GM23248 (cell line): ENCODE measurements at regions not wholly inside any gene's neighbourhood (a gene's known extent, or its start where the extent isn't known, plus 50 kb on each side); places are given as distances from the start of the nearest gene placed in this dataset.

Experiments
- DNase-seq: peaks from one replicate; pipeline ENCODE4 v3.0.0-alpha.2; 2015
- H2AFZ ChIP-seq: fragments of 200-600 bp; sonication (generic); 2 replicates; pipeline ENCODE4 v1.6.1; 2016; ENCODE audit warnings: antibody characterized with exemption
- H3F3A ChIP-seq: fragments of 200-600 bp; sonication (generic); 2 replicates; pipeline ENCODE4 v1.6.1; 2016; ENCODE audit warnings: mild to moderate bottlenecking, antibody characterized with exemption, mixed run types; ENCODE audit not compliant: insufficient read depth
- H3K27ac ChIP-seq: fragments of 200-600 bp; sonication (generic); 2 replicates; pipeline ENCODE4 v1.5.1; 2016; ENCODE audit warnings: mild to moderate bottlenecking
- H3K27me3 ChIP-seq: fragments of 200-600 bp; sonication (generic); replicated peaks from 2 replicates; pipeline ENCODE4 v1.6.1; 2016; ENCODE audit warnings: mild to moderate bottlenecking; ENCODE audit not compliant: insufficient read depth
- H3K36me3 ChIP-seq: fragments of 200-600 bp; sonication (generic); 2 replicates; pipeline ENCODE4 v1.6.1; 2016; ENCODE audit warnings: low read depth, mild to moderate bottlenecking
- H3K4me1 ChIP-seq: fragments of 200-600 bp; sonication (generic); 2 replicates; pipeline ENCODE4 v1.6.1; 2016; ENCODE audit warnings: mild to moderate bottlenecking; ENCODE audit not compliant: insufficient read depth
- H3K4me2 ChIP-seq: fragments of 200-600 bp; sonication (generic); one replicate; pipeline ENCODE4 v1.6.1; 2016; ENCODE audit warnings: mild to moderate bottlenecking; ENCODE audit not compliant: unreplicated experiment
- H3K4me3 ChIP-seq: fragments of 200-600 bp; sonication (generic); 2 replicates; pipeline ENCODE4 v1.5.1; 2016; ENCODE audit warnings: mild to moderate bottlenecking
- H3K79me2 ChIP-seq: fragments of 200-600 bp; sonication (generic); 2 replicates; pipeline ENCODE4 v1.6.1; 2016; ENCODE audit warnings: mild to moderate bottlenecking; ENCODE audit not compliant: insufficient read depth
- H3K9ac ChIP-seq: fragments of 200-600 bp; sonication (generic); 2 replicates; pipeline ENCODE4 v1.6.1; 2016; ENCODE audit warnings: mild to moderate bottlenecking
- H3K9me2 ChIP-seq: fragments of 200-600 bp; sonication (generic); 2 replicates; pipeline ENCODE4 v1.6.1; 2016; ENCODE audit warnings: mixed run types, mild to moderate bottlenecking, moderate library complexity; ENCODE audit not compliant: insufficient read depth
- H3K9me3 ChIP-seq: fragments of 200-600 bp; sonication (generic); one replicate; pipeline ENCODE4 v1.6.1; 2017; ENCODE audit warnings: low read depth
- H4K20me1 ChIP-seq: fragments of 200-600 bp; sonication (generic); 2 replicates; pipeline ENCODE4 v1.6.0; 2016; ENCODE audit not compliant: insufficient read depth
- EZH2 ChIP-seq: fragments of 200-600 bp; sonication (generic); IDR thresholded peaks from 2 replicates; pipeline ENCODE4 v1.6.1; 2018; ENCODE audit warnings: antibody characterized with exemption, mild to moderate bottlenecking; ENCODE audit not compliant: insufficient read depth, poor library complexity, severe bottlenecking
- EZH2phosphoT487 ChIP-seq: fragments of 200-600 bp; sonication (generic); IDR thresholded peaks from 2 replicates; pipeline ENCODE4 v1.6.1; 2018; ENCODE audit warnings: antibody characterized with exemption, moderate library complexity, mild to moderate bottlenecking, low read depth; ENCODE audit not compliant: insufficient read depth
- WGBS, 2 experiments: methylation state at CpG; one replicate each; pipeline ENCODE4 v1.1.6; 2015 to 2017; ENCODE audit warnings: low lambda C conversion rate in 2 of 2, low coverage in 1 of 2; ENCODE audit errors: missing lambda C conversion rate in 2 of 2; 5-methylcytosine and 5-hydroxymethylcytosine counted together
- in situ Hi-C: fragments of 300-500 bp; cut with MboI; formaldehyde crosslinking; loops from 2 replicates; pipeline ENCODE4 v1.15.0; 2020

GRCh38 chr20:22411286-22411626 lies 173.1 kb downstream of the FOXA2 start:
- H3K27me3 ChIP-seq: no peaks in the 10 kb centered on the region
- H3K36me3 ChIP-seq: no peaks in the 10 kb centered on the region
- 55 to 65% methylated on average over 1 of the region's 1 CpG for WGBS, 2 experiments
- no peak for DNase-seq
- peak overlapping the region; percentile 1 for H3K4me2 ChIP-seq
- H3K4me3 ChIP-seq: no peak overlapping the region
- H4K20me1 ChIP-seq: no peaks in the 10 kb centered on the region
- H3K9me2 ChIP-seq: no peaks in the 10 kb centered on the region
- no peaks in the 10 kb centered on the region for H3F3A ChIP-seq
- peak overlapping the region; percentile 38 for H3K9ac ChIP-seq
- no peak for TF ChIP-seq EZH2phosphoT487
- H3K9me3 ChIP-seq: no peaks in the 10 kb centered on the region
- peak overlapping the region; percentile 36; the same call in 1 of the 2 replicates for H2AFZ ChIP-seq
- no peaks in the 10 kb centered on the region for H3K79me2 ChIP-seq
- H3K4me1 ChIP-seq: peaks cover 15% of the 10 kb centered on the region
- H3K27ac ChIP-seq: peak overlapping the region; percentile 61
- in situ Hi-C loops: no loop called here

- WGBS, 2 experiments: 47 to 53% methylated on average over 4 of the region's 4 CpGs
Measured at GRCh38 chr20:22410556-22411130, 173.7 kb downstream of the FOXA2 start.

DNA sequence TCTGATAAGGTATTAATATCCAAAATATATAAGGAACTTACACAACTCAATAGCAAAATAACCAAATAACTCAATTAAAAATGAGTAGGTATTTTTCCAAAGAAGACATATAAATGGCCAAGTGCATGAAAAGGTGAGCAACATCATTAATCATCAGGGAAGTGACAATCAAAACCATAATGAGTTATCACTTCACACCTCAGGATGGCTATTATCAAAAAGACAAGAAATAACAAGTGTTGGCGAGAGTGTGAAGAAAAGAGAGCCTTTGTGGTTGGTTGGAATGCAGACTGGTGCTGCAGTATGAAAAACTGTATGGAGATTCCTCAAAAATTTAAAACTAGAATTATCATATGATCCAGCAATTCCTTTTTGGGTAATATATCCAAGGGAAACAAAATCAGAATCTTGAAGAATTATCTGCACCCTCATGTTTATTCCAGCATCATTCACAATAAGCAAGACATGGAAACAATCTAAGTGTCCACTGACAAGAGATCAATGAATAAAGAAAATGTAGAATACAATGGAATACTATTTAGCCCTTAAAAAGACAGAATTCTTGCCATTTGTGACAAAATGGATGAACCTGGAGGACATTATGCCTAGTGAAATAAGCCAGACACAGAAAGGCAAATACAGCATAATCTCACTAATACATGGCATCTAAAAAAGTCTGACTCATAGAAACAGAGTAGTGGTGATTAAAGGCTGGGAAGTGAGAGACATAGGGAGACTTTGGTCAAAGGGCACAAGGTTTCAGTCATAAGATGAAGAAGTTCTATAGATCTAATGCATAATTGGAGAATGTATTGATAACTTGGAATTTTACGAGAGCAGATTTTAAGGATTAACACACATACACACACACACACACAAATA lies 175.6 kb downstream of the FOXA2 start:
- Histone ChIP-seq H3K27ac (no peak overlapping the region), H3K9me2 (no peaks in the 10 kb centered on the region), H3K4me1 (peaks cover 19% of the 10 kb centered on the region), H3K4me2 (no peak overlapping the region), H3K79me2 (no peaks in the 10 kb centered on the region), H3K9ac (no peak overlapping the region), H3K36me3 (no peaks in the 10 kb centered on the region), H3K9me3 (no peaks in the 10 kb centered on the region), H3K27me3 (no peaks in the 10 kb centered on the region), H2AFZ (no peak overlapping the region), H3K4me3 (no peak overlapping the region), H3F3A (no peaks in the 10 kb centered on the region), H4K20me1 (no peaks in the 10 kb centered on the region)
- no peak for DNase-seq
- 72 to 76% methylated on average over 2 of the region's 2 CpGs for WGBS, 2 experiments
- in situ Hi-C loops: no loop called here
- TF ChIP-seq EZH2 (no peak), EZH2phosphoT487 (no peak)

More at GRCh38 chr20:22410556-22411130, 173.7 kb downstream of the FOXA2 start:
- Histone ChIP-seq H3F3A (no peaks in the 10 kb centered on the region), H3K9me2 (no peaks in the 10 kb centered on the region), H3K27me3 (no peaks in the 10 kb centered on the region), H3K79me2 (no peaks in the 10 kb centered on the region), H3K36me3 (no peaks in the 10 kb centered on the region), H3K9ac (no peak overlapping the region), H4K20me1 (no peaks in the 10 kb centered on the region), H2AFZ (no peak overlapping the region), H3K4me2 (no peak overlapping the region), H3K9me3 (no peaks in the 10 kb centered on the region), H3K4me1 (peaks cover 15% of the 10 kb centered on the region), H3K27ac (no peak overlapping the region), H3K4me3 (no peak overlapping the region)
- no peak for TF ChIP-seq EZH2phosphoT487
- no peak for TF ChIP-seq EZH2
- no peak for DNase-seq
- in situ Hi-C loops: no loop called here

DNA sequence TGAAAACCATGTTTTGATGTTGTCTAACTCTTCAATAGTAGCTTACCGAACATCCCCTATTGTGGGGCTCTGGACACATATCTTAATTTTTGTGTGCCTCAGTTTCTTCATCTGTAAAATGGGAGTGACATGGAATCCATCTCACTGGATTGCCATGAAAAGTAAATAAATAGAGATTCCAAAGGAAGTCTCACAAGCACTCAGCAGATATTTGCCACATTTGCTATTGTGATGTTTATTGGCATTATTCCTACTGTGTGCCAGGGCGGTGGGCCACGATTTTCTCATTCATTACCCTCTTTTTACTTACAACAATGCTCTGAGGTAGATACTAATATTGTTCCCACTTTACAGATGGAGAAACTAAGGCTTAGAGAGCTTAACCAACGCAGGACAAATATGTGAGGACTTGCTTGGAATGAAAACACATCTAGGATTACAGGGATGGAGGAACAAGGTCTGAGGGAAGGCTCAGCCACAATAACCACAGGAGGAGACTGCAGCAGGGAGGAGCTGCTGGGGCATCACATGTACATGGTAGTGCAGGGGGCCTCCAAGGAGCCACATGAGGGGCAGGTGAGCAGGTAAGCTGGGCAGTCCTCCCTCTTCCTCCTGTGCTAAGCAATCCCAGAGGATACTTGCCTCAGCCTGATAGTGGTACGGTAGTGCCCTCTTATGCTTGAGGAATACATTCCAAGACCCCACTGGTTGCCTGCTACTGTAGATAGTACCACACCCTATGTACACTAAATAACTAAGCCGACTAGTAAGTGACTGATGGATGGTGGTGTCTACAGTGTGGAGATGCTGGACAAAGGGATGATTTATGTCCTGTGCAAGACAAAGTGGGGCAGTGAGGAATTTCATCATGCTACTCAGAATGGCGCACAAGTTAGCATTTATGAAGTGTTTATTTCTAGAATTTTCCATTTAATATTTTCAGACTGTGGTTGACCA lies 176.9 kb downstream of the FOXA2 start:
- WGBS, 2 experiments: 33 to 39% methylated on average over 7 of the region's 7 CpGs
- Histone ChIP-seq H3K79me2 (no peaks in the 10 kb centered on the region), H3K36me3 (no peaks in the 10 kb centered on the region), H3F3A (no peaks in the 10 kb centered on the region), H3K4me3 (no peak overlapping the region), H3K27ac (no peak overlapping the region), H3K9me2 (no peaks in the 10 kb centered on the region), H2AFZ (no peak overlapping the region), H3K27me3 (no peaks in the 10 kb centered on the region; the same call in 1 of the 2 replicates), H4K20me1 (no peaks in the 10 kb centered on the region), H3K4me1 (peaks cover 25% of the 10 kb centered on the region), H3K9me3 (no peaks in the 10 kb centered on the region), H3K9ac (no peak overlapping the region), H3K4me2 (no peak overlapping the region)
- TF ChIP-seq EZH2phosphoT487 (no peak), EZH2 (no peak)
- no peak for DNase-seq
- in situ Hi-C loops: no loop called here
